Thyroid gland (tissue), 4 donors: ENCODE measurements at regions not wholly inside any gene's neighbourhood (a gene's known extent, or its start where the extent isn't known, plus 50 kb on each side); places are given as distances from the start of the nearest gene placed in this dataset.

ENCODE experiments used
- DNase-seq, 2 donors: peaks; one replicate each; pipeline ENCODE4 v3.0.0-alpha.2; 2019
- H3K27ac ChIP-seq, 3 donors: fragments of 200-600 bp; sonication (generic); 1 replicate in 2 of 3; 2 replicates in 1 of 3; pipeline ENCODE4 v1.5.1; 2016 to 2019; ENCODE audit warnings: mild to moderate bottlenecking in 1 of 3, moderate library complexity in 1 of 3
- H3K27me3 ChIP-seq: fragments of 200-600 bp; sonication (generic); one replicate; pipeline ENCODE4 v1.5.1; 2019
- H3K36me3 ChIP-seq, 2 donors: fragments of 200-600 bp; sonication (generic); one replicate each; pipeline ENCODE4 v1.5.1; 2016 to 2019
- H3K4me1 ChIP-seq, 2 donors: fragments of 200-600 bp; sonication (generic); one replicate each; pipeline ENCODE4 v1.5.1; 2017 to 2019
- H3K4me3 ChIP-seq, 3 donors: fragments of 200-600 bp; sonication (generic); replicated peaks in 1 of 3; 1 replicate in 2 of 3; 2 replicates in 1 of 3; pipeline ENCODE4 v1.5.1; 2016; ENCODE audit warnings: mild to moderate bottlenecking in 1 of 3
- H3K9me3 ChIP-seq: fragments of 200-600 bp; sonication (generic); one replicate; pipeline ENCODE4 v1.5.1; 2017
- POLR2A ChIP-seq, 2 donors: fragments of 450-650 bp; IDR thresholded peaks; one replicate each; pipeline ENCODE4 v1.6.1; 2017; ENCODE audit warnings: antibody characterized with exemption in 2 of 2, mild to moderate bottlenecking in 2 of 2, moderate library complexity in 1 of 2
- WGBS, 2 donors: methylation state at CpG; one replicate each; pipeline ENCODE4 v1.1.5; 2017; 5-methylcytosine and 5-hydroxymethylcytosine counted together
- intact Hi-C: fragments of 100-400 bp; cut with DNase I; formaldehyde crosslinking; loops from one replicate; pipeline ENCODE4 v1.15.1; 2023
- TF ChIP-seq, protein P1 (sequence below), 6 experiments: fragments of 200-600 bp in 3 of 6; fragments of 450-650 bp in 3 of 6; sonication (generic) in 3 of 6; IDR thresholded peaks; one replicate each; pipeline ENCODE4 v1.5.1; 2016 to 2019; ENCODE audit warnings: antibody characterized with exemption in 6 of 6, mild to moderate bottlenecking in 2 of 6, inconsistent platforms in 1 of 6, moderate library complexity in 1 of 6

DNA sequence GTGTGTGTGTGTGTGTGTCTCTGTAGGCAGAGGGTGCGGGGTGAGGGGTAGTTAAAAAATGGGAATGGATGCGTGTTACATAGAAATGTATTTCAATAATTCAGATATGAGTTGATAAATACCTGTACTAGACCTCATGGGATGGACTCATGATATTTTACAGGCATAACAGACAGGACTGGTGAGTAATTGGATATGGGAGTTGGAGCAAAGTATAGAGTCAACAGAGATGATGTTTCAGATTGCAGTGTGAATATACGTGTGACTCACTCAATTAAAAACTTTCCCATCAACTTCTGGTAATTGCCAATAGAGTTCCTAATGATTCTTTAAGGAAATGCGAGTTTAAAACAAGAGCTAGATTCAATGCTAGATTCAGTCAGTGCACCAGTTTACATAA, 711.9 kb downstream of the C12orf50 start:
- Histone ChIP-seq H3K4me3 (no peak overlapping the region), H3K27ac (no peak overlapping the region), H3K4me1 (no peaks in the 10 kb centered on the region), H3K36me3 (no peaks in the 10 kb centered on the region), H3K9me3 (no peaks in the 10 kb centered on the region), H3K27me3 (no peaks in the 10 kb centered on the region)
- 78 to 90% methylated on average over 4 of the region's 4 CpGs for WGBS, 2 donors
- intact Hi-C loops = no loop called here
- TF ChIP-seq, protein P1, sequence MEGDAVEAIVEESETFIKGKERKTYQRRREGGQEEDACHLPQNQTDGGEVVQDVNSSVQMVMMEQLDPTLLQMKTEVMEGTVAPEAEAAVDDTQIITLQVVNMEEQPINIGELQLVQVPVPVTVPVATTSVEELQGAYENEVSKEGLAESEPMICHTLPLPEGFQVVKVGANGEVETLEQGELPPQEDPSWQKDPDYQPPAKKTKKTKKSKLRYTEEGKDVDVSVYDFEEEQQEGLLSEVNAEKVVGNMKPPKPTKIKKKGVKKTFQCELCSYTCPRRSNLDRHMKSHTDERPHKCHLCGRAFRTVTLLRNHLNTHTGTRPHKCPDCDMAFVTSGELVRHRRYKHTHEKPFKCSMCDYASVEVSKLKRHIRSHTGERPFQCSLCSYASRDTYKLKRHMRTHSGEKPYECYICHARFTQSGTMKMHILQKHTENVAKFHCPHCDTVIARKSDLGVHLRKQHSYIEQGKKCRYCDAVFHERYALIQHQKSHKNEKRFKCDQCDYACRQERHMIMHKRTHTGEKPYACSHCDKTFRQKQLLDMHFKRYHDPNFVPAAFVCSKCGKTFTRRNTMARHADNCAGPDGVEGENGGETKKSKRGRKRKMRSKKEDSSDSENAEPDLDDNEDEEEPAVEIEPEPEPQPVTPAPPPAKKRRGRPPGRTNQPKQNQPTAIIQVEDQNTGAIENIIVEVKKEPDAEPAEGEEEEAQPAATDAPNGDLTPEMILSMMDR (IDR thresholded peaks at IDR 0.05) = no peak
- TF ChIP-seq POLR2A (IDR thresholded peaks at IDR 0.05) = no peak
- DNase-seq = no peak

DNA sequence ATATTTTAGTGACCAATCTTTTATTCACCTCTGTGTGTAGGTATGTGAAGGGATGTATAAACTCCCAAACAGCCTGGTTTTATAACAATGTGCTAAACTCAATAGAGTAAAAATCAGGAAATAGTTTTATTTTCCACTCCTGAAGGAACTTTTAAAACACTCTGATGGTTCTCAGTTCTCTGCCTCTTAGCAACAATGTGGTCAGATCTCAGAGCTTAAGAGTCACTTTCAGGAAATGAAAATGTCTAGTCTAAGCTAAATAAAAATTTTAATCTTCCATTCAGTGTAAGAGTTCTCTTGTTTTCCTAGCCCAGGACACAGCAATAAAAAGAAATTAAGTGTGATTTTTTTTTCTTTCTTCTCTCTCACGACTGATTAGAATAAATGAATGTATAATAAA, 718.0 kb downstream of the C12orf50 start:
- no peak for DNase-seq
- Histone ChIP-seq H3K36me3 (no peaks in the 10 kb centered on the region), H3K9me3 (no peaks in the 10 kb centered on the region), H3K27ac (no peak overlapping the region), H3K4me3 (no peak overlapping the region), H3K4me1 (no peaks in the 10 kb centered on the region), H3K27me3 (no peaks in the 10 kb centered on the region)
- 68 to 76% methylated on average over 1 of the region's 1 CpG for WGBS, 2 donors
- TF ChIP-seq, protein P1 (IDR thresholded peaks at IDR 0.05) = no peak
- no peak for TF ChIP-seq POLR2A (IDR thresholded peaks at IDR 0.05)
- intact Hi-C loops = no loop called here

DNA sequence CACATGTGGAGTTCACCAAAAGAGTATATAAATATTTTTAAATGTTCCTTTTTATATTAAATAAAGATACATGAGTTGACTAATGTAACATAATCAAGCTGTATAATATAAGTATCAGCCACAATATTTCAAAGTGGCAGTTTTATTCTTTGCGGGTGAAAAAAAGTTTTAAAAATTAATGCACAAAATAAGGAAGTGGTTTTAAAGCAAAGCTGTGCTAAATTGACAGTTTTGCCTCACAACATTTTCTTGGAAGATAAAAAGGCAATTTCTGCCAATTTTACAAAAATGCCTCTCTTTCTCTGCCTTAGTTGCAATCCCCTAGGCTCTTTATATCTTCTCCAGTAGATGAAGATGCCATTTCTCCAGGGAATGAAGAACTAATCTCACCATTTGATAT, 719.1 kb downstream of the C12orf50 start:
- DNase-seq = no peak
- Histone ChIP-seq H3K27me3 (no peaks in the 10 kb centered on the region), H3K4me1 (no peaks in the 10 kb centered on the region), H3K9me3 (no peaks in the 10 kb centered on the region), H3K27ac (no peak overlapping the region), H3K36me3 (no peaks in the 10 kb centered on the region), H3K4me3 (no peak overlapping the region)
- intact Hi-C loops = no loop called here
- WGBS, 2 donors = 57 to 89% methylated on average over 1 of the region's 1 CpG
- TF ChIP-seq, protein P1 (IDR thresholded peaks at IDR 0.05) = no peak
- TF ChIP-seq POLR2A (IDR thresholded peaks at IDR 0.05) = no peak

DNA sequence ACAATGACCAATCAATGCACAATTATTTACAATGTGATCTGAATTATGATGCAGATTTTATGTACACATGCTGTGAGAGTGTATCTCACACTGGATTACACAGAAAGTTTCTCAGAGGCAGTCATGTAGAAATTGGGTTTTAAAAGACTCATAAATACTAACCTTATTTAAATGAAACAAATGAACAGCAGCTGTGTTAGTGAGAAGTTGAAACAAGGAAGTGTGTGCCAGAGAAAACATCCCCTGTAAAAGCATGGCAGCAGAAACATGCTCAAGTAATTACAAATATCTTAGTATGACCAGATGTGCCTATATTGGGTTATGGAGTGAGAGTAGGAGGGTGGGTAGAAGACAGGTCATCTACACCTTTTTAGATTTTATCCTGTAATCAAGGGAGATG, 723.7 kb downstream of the C12orf50 start:
- DNase-seq = no peak
- Histone ChIP-seq H3K36me3 (no peaks in the 10 kb centered on the region), H3K4me1 (no peaks in the 10 kb centered on the region), H3K27ac (no peak overlapping the region), H3K9me3 (no peaks in the 10 kb centered on the region), H3K27me3 (no peaks in the 10 kb centered on the region), H3K4me3 (no peak overlapping the region)
- TF ChIP-seq, protein P1 (IDR thresholded peaks at IDR 0.05) = no peak
- no peak for TF ChIP-seq POLR2A (IDR thresholded peaks at IDR 0.05)
- intact Hi-C loops = no loop called here

DNA sequence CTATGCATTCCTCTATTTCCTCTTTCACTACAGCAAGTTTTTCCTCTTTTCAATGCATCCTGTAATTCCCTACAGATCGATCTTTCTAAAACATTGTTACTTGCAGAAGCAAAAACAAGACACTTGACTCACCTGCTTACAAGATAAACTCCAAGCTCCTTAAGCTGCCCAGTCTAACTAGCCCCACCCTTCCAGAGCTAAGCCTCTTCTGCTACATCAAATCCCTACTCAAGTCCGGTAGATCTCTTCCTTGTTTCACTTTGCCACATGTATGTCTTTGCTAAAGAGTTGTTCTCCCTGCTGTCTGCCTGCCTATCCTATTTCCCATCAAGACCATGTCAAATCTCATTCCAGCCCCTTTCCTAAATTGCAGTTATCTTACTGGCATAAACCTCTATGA, 724.8 kb downstream of the C12orf50 start:
- Histone ChIP-seq H3K9me3 (no peaks in the 10 kb centered on the region), H3K4me1 (no peaks in the 10 kb centered on the region), H3K36me3 (no peaks in the 10 kb centered on the region), H3K27me3 (no peaks in the 10 kb centered on the region), H3K27ac (no peak overlapping the region), H3K4me3 (no peak overlapping the region)
- DNase-seq = no peak
- 31 to 48% methylated on average over 2 of the region's 2 CpGs for WGBS, 2 donors
- intact Hi-C loops = no loop called here
- no peak for TF ChIP-seq POLR2A (IDR thresholded peaks at IDR 0.05)
- TF ChIP-seq, protein P1 (IDR thresholded peaks at IDR 0.05) = no peak
